GM13976 (cell line): ENCODE measurements at regions not wholly inside any gene's neighbourhood (a gene's known extent, or its start where the extent isn't known, plus 50 kb on each side); places are given as distances from the start of the nearest gene placed in this dataset.

ENCODE experiments used
- DNase-seq: peaks from one replicate; pipeline ENCODE4 v3.0.0; 2012; ENCODE audit warnings: low spot score
- CTCF ChIP-seq: IDR thresholded peaks from 2 replicates; pipeline ENCODE4 v1.5.1; 2012; ENCODE audit warnings: borderline replicate concordance, mild to moderate bottlenecking; ENCODE audit not compliant: insufficient read depth; ENCODE audit errors: extremely low read depth, missing control alignments, control extremely low read depth
- in situ Hi-C: fragments of 300-500 bp; cut with MboI; formaldehyde crosslinking; loops from one replicate; pipeline ENCODE4 v1.12.0; 2022; ENCODE audit warnings: low sequenced_read_pairs, mixed read lengths, inconsistent platforms; ENCODE audit not compliant: unreplicated experiment

DNA sequence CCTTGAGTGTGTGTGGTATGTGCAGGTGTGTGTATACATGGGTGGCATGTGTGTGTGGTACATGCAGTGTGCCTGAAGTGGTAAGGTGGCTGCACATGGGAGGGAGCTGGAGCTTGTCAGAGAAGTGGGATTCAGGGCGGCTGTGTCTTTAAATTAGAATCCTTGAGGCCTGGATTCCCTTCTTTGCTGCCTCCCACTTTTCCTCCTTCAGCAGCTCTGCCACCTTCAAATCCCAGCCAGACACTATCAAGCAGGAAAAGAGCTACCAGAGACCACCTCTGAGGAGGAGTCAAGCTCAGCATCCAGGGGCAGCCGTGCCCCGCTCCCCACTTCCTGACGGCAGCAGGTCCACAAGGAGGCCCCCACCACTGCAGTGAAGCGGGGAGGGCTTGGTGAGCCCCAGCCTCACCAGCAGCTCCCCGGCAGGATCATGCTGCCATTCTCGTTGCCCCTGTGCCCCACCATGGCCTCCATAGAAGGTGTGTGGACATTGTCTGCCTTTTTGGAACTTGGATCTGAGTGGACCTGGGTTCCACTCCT lies 131.0 kb upstream of the MLN start:
- DNase-seq: no peak
- in situ Hi-C loops: no loop called here
- TF ChIP-seq CTCF: no peak

GRCh38 chr6:33933101-33933500 lies 129.3 kb upstream of the MLN start:
- no peak for DNase-seq
- in situ Hi-C loops: no loop called here

DNA sequence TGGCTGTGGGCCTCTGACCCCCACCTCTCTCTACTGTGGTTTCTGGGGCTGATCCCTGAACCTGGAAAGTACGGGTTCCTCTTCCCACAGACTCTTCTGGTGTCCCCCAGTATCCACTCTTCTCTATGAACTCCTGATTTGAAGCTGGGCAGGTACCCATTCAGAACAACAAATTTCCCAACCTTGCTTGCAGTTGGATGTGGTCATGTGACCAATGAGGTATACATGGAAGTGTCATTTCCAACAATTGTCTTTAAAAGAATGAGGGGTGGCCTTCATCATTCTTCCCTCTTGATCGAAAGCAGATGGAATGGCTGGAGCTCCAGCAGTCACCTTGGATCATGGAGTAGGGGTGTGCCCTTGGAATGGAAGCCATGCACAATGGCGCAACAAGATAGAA lies 128.0 kb upstream of the MLN start:
- no peak for DNase-seq
- TF ChIP-seq CTCF: no peak
- in situ Hi-C loops: no loop called here

More at GRCh38 chr6:33933101-33933500, 129.3 kb upstream of the MLN start:
- TF ChIP-seq CTCF: no peak

GRCh38 chr6:33929575-33930288 lies 125.9 kb upstream of the MLN start:
- in situ Hi-C loops: no loop called here
- no peak for DNase-seq
- no peak for TF ChIP-seq CTCF

GRCh38 chr6:33927616-33928015 lies 123.8 kb upstream of the MLN start:
- DNase-seq: no peak
- in situ Hi-C loops: no loop called here
- TF ChIP-seq CTCF: no peak

DNA sequence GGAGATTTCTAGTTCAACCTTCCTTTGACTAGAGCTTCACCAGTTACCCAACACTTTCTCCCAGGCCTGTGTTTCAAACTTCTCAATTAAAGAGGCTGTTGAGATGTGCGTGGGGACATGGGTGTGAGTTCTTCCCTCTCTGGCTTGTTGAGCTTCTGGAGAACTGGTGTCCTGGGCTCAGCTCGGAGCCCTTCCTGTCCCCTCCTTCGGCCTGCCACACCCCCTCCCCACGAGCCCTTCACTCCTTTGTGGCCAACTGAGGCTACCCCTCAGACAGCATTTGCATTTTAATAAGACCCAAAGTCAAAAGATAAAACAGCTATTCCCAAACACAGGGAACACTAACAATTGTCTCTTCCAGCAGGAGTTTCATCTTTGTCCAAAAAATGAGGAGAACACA lies 123.3 kb upstream of the MLN start:
- TF ChIP-seq CTCF: no peak

More for the DNA sequence above, 123.3 kb upstream of the MLN start:
- no peak for DNase-seq
- in situ Hi-C loops: no loop called here
